ENCODE measurements at regions not wholly inside any gene's neighbourhood (a gene's known extent, or its start where the extent isn't known, plus 50 kb on each side); places are given as distances from the start of the nearest gene placed in this dataset.

GRCh38 chr5:159605585-159605984 lies 275.3 kb upstream of the IL12B start:
- DNase-seq = no peak

GRCh38 chr5:159609359-159609758 lies 279.1 kb upstream of the IL12B start:
- no peak for DNase-seq
- no peak for TF ChIP-seq POLR2A (IDR thresholded peaks at IDR 0.05; ENCODE audit: low read length)
- TF ChIP-seq GATA1 (IDR thresholded peaks at IDR 0.05; ENCODE audit: low read depth, low read length) = no peak

More at GRCh38 chr5:159605585-159605984, 275.3 kb upstream of the IL12B start:
- TF ChIP-seq GATA1 (IDR thresholded peaks at IDR 0.05; ENCODE audit: low read depth, low read length) = no peak
- TF ChIP-seq POLR2A (IDR thresholded peaks at IDR 0.05; ENCODE audit: low read length) = no peak

- no peak for DNase-seq
- TF ChIP-seq GATA1 (IDR thresholded peaks at IDR 0.05; ENCODE audit: low read depth, low read length) = no peak
These were observed 280.8 kb upstream of the IL12B start for GRCh38 chr5:159610966-159611579.

- DNase-seq = no peak
These were observed 286.7 kb upstream of the IL12B start for GRCh38 chr5:159616952-159617351.

GRCh38 chr5:159619826-159620225 lies 289.5 kb upstream of the IL12B start:
- DNase-seq = no peak
- no peak for TF ChIP-seq POLR2A (IDR thresholded peaks at IDR 0.05; ENCODE audit: low read length)
- no peak for TF ChIP-seq GATA1 (IDR thresholded peaks at IDR 0.05; ENCODE audit: low read depth, low read length)

More at GRCh38 chr5:159616952-159617351, 286.7 kb upstream of the IL12B start:
- TF ChIP-seq POLR2A (IDR thresholded peaks at IDR 0.05; ENCODE audit: low read length) (no peak), GATA1 (IDR thresholded peaks at IDR 0.05; ENCODE audit: low read depth, low read length) (no peak)

GRCh38 chr5:159620853-159621540 lies 290.7 kb upstream of the IL12B start:
- TF ChIP-seq GATA1 (IDR thresholded peaks at IDR 0.05; ENCODE audit: low read depth, low read length) (no peak), POLR2A (IDR thresholded peaks at IDR 0.05; ENCODE audit: low read length) (no peak)
- peak; percentile 75 to 78 for DNase-seq

- no peak for DNase-seq
- TF ChIP-seq GATA1 (IDR thresholded peaks at IDR 0.05; ENCODE audit: low read depth, low read length) = no peak
- TF ChIP-seq POLR2A (IDR thresholded peaks at IDR 0.05; ENCODE audit: low read length) = no peak
These were observed 287.6 kb upstream of the ADRA1B start for GRCh38 chr5:159628703-159629102.

- TF ChIP-seq POLR2A (IDR thresholded peaks at IDR 0.05; ENCODE audit: low read length) (no peak), GATA1 (IDR thresholded peaks at IDR 0.05; ENCODE audit: low read depth, low read length) (no peak)
- DNase-seq = no peak
These were observed 287.1 kb upstream of the ADRA1B start for GRCh38 chr5:159629158-159629557.

GRCh38 chr5:159630545-159630944 lies 285.7 kb upstream of the ADRA1B start:
- TF ChIP-seq POLR2A (IDR thresholded peaks at IDR 0.05; ENCODE audit: low read length) (no peak), GATA1 (IDR thresholded peaks at IDR 0.05; ENCODE audit: low read depth, low read length) (no peak)
- no peak for DNase-seq

GRCh38 chr5:159631001-159631400 lies 285.3 kb upstream of the ADRA1B start:
- DNase-seq = no peak
- TF ChIP-seq POLR2A (IDR thresholded peaks at IDR 0.05; ENCODE audit: low read length) (no peak), GATA1 (IDR thresholded peaks at IDR 0.05; ENCODE audit: low read depth, low read length) (no peak)

GRCh38 chr5:159632866-159633265 lies 283.4 kb upstream of the ADRA1B start:
- DNase-seq = no peak
- TF ChIP-seq POLR2A (IDR thresholded peaks at IDR 0.05; ENCODE audit: low read length) (no peak), GATA1 (IDR thresholded peaks at IDR 0.05; ENCODE audit: low read depth, low read length) (no peak)

GRCh38 chr5:159638481-159638880 lies 277.8 kb upstream of the ADRA1B start:
- no peak for DNase-seq
- TF ChIP-seq GATA1 (IDR thresholded peaks at IDR 0.05; ENCODE audit: low read depth, low read length) = no peak
- no peak for TF ChIP-seq POLR2A (IDR thresholded peaks at IDR 0.05; ENCODE audit: low read length)

- TF ChIP-seq GATA1 (IDR thresholded peaks at IDR 0.05; ENCODE audit: low read depth, low read length) (no peak), POLR2A (IDR thresholded peaks at IDR 0.05; ENCODE audit: low read length) (no peak)
These were observed 277.2 kb upstream of the ADRA1B start for GRCh38 chr5:159638954-159639559.

GRCh38 chr5:159639590-159639989 lies 276.7 kb upstream of the ADRA1B start:
- DNase-seq = peak in 1 of 2 experiments; percentile 7
- TF ChIP-seq GATA1 (IDR thresholded peaks at IDR 0.05; ENCODE audit: low read depth, low read length) (no peak), POLR2A (IDR thresholded peaks at IDR 0.05; ENCODE audit: low read length) (no peak)

More at GRCh38 chr5:159638954-159639559, 277.2 kb upstream of the ADRA1B start:
- peak; percentile 17 to 46 for DNase-seq
